ENCODE measurements at regions not wholly inside any gene's neighbourhood (a gene's known extent, or its start where the extent isn't known, plus 50 kb on each side); places are given as distances from the start of the nearest gene placed in this dataset.

- TF ChIP-seq, protein P1, sequence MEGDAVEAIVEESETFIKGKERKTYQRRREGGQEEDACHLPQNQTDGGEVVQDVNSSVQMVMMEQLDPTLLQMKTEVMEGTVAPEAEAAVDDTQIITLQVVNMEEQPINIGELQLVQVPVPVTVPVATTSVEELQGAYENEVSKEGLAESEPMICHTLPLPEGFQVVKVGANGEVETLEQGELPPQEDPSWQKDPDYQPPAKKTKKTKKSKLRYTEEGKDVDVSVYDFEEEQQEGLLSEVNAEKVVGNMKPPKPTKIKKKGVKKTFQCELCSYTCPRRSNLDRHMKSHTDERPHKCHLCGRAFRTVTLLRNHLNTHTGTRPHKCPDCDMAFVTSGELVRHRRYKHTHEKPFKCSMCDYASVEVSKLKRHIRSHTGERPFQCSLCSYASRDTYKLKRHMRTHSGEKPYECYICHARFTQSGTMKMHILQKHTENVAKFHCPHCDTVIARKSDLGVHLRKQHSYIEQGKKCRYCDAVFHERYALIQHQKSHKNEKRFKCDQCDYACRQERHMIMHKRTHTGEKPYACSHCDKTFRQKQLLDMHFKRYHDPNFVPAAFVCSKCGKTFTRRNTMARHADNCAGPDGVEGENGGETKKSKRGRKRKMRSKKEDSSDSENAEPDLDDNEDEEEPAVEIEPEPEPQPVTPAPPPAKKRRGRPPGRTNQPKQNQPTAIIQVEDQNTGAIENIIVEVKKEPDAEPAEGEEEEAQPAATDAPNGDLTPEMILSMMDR (IDR thresholded peaks at IDR 0.05; ENCODE audit: low read length) = no peak
- TF ChIP-seq EZH2 (IDR thresholded peaks at IDR 0.05; ENCODE audit: borderline replicate concordance, low read length) = no peak
Observed at GRCh38 chr1:101408212-101409042, 171.6 kb downstream of the S1PR1 start.
